ENCODE measurements at regions not wholly inside any gene's neighbourhood (a gene's known extent, or its start where the extent isn't known, plus 50 kb on each side); places are given as distances from the start of the nearest gene placed in this dataset.
"Not testable (repeated sequence)": the region's sequence is repeated elsewhere in the genome, so short reads cannot be mapped to it uniquely, and the experiment has no call there.

GRCh38 chrX:43279341-43279808 is 376.7 kb upstream of the MAOA start:
- FAIRE-seq (no peak), DNase-seq (ENCODE audit: insufficient read length, low spot score) (no peak)
- no peak for TF ChIP-seq CTCF (IDR thresholded peaks at IDR 0.05; ENCODE audit: insufficient read depth, missing control alignments)

DNA sequence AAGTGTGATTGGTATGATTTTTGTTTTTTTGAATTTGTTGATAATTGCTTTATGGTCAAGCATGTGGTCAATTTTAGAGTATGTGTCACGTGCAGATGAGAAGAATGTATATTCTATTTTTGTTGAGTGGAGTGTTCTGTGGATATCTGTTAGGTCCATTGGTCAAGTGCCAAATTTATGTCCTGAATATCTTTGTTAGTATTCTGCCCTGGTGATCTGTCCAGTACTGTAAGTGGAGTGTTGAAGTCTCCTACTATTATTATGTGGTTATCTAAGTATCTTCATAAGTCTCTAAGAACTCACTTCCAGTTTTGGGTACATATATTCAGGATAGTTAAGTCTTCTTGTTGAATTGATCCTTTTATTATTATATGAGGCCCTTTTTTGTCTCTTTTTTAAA is 372.9 kb upstream of the MAOA start:
- TF ChIP-seq CTCF (IDR thresholded peaks at IDR 0.05; ENCODE audit: insufficient read depth, missing control alignments), result no peak
- FAIRE-seq, result no peak
- DNase-seq (ENCODE audit: insufficient read length, low spot score), result no peak

DNA sequence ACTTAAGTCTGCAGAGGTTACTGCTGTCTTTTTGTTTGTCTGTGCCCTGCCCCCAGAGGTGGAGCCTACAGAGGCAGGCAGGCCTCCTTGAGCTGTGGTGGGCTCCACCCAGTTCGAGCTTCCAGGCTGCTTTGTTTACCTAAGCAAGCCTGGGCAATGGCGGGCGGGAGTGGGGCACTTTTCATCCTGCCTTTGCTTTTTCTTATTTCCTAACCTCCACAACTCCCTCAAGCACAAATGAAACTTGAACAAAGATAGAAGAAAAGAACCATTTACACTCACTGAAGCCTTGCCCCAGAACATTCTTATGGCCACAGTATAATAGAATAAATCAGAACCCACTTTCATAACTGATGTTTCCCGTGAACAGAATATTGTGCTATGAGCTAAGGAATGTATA is 344.5 kb upstream of the MAOA start:
- not testable (repeated sequence) for FAIRE-seq; DNase-seq (ENCODE audit: insufficient read length, low spot score)

GRCh38 chrX:43313035-43313434 is 343.1 kb upstream of the MAOA start:
- no peak for TF ChIP-seq CTCF (IDR thresholded peaks at IDR 0.05; ENCODE audit: insufficient read depth, missing control alignments)
- no peak for FAIRE-seq
- no peak for DNase-seq (ENCODE audit: insufficient read length, low spot score)

DNA sequence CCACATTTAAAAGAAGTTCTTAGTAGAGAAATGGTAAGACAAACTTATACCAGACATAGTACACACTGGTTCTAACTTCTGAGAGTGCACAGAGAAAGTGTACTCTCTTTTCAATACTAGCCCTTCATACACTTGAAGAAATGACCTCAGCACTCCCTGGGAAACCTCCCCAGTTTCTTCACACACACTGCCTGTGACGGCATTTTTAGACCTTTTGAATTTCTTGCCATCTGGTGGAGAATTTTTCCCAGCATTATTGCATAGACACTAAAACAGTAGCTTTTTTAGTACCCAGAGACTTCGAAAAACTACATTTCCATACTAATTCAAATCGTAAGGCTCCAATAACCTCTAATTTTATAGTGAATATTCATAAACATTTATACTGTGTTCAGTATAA is 341.6 kb upstream of the MAOA start:
- no peak for DNase-seq (ENCODE audit: insufficient read length, low spot score)
- TF ChIP-seq CTCF (IDR thresholded peaks at IDR 0.05; ENCODE audit: insufficient read depth, missing control alignments), result no peak
- FAIRE-seq, result no peak

GRCh38 chrX:43315622-43316021 is 340.5 kb upstream of the MAOA start:
- FAIRE-seq, result no peak
- no peak for DNase-seq (ENCODE audit: insufficient read length, low spot score)
- TF ChIP-seq CTCF (IDR thresholded peaks at IDR 0.05; ENCODE audit: insufficient read depth, missing control alignments), result no peak

GRCh38 chrX:43316146-43316545 is 340.0 kb upstream of the MAOA start:
- TF ChIP-seq CTCF (IDR thresholded peaks at IDR 0.05; ENCODE audit: insufficient read depth, missing control alignments), result no peak
- no peak for FAIRE-seq
- no peak for DNase-seq (ENCODE audit: insufficient read length, low spot score)

GRCh38 chrX:43317378-43317777 is 338.7 kb upstream of the MAOA start:
- no peak for TF ChIP-seq CTCF (IDR thresholded peaks at IDR 0.05; ENCODE audit: insufficient read depth, missing control alignments)
- DNase-seq (ENCODE audit: insufficient read length, low spot score) (no peak), FAIRE-seq (no peak)

Data from D721Med (cell line).